ENCODE measurements at regions not wholly inside any gene's neighbourhood (a gene's known extent, or its start where the extent isn't known, plus 50 kb on each side); places are given as distances from the start of the nearest gene placed in this dataset.

DNA sequence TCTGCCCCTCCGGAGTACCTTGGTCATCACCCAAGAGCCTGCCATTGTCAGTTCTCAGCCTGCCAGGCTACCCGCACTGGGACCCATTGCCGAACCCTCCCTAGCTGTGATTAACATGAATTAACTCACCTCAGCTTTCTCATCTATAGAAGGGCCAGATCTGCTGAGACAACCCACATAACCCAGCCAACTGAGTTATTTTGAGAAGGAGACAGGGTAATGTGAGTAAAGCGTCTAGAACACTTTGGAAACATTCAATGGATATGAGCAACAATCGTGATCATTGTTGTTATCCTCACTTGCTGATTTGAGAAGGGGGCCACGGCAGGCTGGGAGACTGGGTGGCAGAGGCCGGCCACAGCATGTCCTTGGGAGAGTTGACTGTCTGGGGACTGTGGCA, 196.8 kb downstream of the GLI2 start:
- no peak for DNase-seq
- H3K4me1 Mint-ChIP-seq: no peaks in the 10 kb centered on the region
- WGBS (ENCODE audit: insufficient coverage): 87% methylated on average over 6 of the region's 7 CpGs
- H3K9me3 Mint-ChIP-seq (ENCODE audit: insufficient read depth): peaks cover 2% of the 10 kb centered on the region
- H3K27me3 ChIP-seq (replicated peaks in 1 of 4; ENCODE audit: control extremely low read depth in 1 of 4, control insufficient read depth in 3 of 4, insufficient read depth in 4 of 4, low read length in 3 of 4): no peaks in the 10 kb centered on the region
- ChIA-PET CTCF (no interaction called here), POLR2A (no interaction called here)
- H3K9me3 ChIP-seq (ENCODE audit: control extremely low read depth in 1 of 3, control insufficient read depth in 2 of 3, insufficient read depth in 1 of 3, low read length in 2 of 3): peaks cover 0 to 14% (median 0%) of the 10 kb centered on the region in 3 donors
- H3K27me3 Mint-ChIP-seq: peaks cover 3% of the 10 kb centered on the region
- no peak for ATAC-seq (ENCODE audit: low read depth)
- H3K4me2 ChIP-seq (replicated peaks; ENCODE audit: low read depth, low read length, poor library complexity, severe bottlenecking): no peak overlapping the region
- H4K20me1 ChIP-seq (ENCODE audit: control insufficient read depth, insufficient read depth, low read length, poor library complexity, severe bottlenecking): no peaks in the 10 kb centered on the region
- no peak overlapping the region for H3K27ac Mint-ChIP-seq
- no peaks in the 10 kb centered on the region for H3K79me2 ChIP-seq (ENCODE audit: control insufficient read depth, insufficient read depth, low read length)
- no peak for TF ChIP-seq EZH2 (IDR thresholded peaks at IDR 0.05; ENCODE audit: borderline replicate concordance, insufficient read depth, low read depth, low read length, poor library complexity, severe bottlenecking)
- TF ChIP-seq, protein P1, sequence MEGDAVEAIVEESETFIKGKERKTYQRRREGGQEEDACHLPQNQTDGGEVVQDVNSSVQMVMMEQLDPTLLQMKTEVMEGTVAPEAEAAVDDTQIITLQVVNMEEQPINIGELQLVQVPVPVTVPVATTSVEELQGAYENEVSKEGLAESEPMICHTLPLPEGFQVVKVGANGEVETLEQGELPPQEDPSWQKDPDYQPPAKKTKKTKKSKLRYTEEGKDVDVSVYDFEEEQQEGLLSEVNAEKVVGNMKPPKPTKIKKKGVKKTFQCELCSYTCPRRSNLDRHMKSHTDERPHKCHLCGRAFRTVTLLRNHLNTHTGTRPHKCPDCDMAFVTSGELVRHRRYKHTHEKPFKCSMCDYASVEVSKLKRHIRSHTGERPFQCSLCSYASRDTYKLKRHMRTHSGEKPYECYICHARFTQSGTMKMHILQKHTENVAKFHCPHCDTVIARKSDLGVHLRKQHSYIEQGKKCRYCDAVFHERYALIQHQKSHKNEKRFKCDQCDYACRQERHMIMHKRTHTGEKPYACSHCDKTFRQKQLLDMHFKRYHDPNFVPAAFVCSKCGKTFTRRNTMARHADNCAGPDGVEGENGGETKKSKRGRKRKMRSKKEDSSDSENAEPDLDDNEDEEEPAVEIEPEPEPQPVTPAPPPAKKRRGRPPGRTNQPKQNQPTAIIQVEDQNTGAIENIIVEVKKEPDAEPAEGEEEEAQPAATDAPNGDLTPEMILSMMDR (IDR thresholded peaks at IDR 0.05): no peak
- H2AFZ ChIP-seq (ENCODE audit: insufficient read depth, low read depth, low read length, poor library complexity, severe bottlenecking): no peak overlapping the region
- H3K9ac ChIP-seq (ENCODE audit: low read length): no peak overlapping the region
- no peak overlapping the region for H3K4me3 Mint-ChIP-seq
- intact Hi-C loops (cut with micrococcal nuclease): no loop called here
- no peaks in the 10 kb centered on the region for H3K36me3 ChIP-seq (replicated peaks in 1 of 2; ENCODE audit: control extremely low read depth in 1 of 2, control insufficient read depth in 1 of 2, extremely low read depth in 1 of 2, insufficient read depth in 2 of 2, low read length in 1 of 2)
- H3K27ac ChIP-seq (ENCODE audit: low read length in 2 of 2): no peak overlapping the region
- no peaks in the 10 kb centered on the region for H3K4me1 ChIP-seq (ENCODE audit: control insufficient read depth in 2 of 2, insufficient read depth in 2 of 2, low read length in 2 of 2)
- no peak overlapping the region for H3K4me3 ChIP-seq (ENCODE audit: control extremely low read depth in 1 of 5, extremely low read depth in 1 of 5, insufficient read depth in 1 of 5, low read depth in 2 of 5, low read length in 4 of 5)

DNA sequence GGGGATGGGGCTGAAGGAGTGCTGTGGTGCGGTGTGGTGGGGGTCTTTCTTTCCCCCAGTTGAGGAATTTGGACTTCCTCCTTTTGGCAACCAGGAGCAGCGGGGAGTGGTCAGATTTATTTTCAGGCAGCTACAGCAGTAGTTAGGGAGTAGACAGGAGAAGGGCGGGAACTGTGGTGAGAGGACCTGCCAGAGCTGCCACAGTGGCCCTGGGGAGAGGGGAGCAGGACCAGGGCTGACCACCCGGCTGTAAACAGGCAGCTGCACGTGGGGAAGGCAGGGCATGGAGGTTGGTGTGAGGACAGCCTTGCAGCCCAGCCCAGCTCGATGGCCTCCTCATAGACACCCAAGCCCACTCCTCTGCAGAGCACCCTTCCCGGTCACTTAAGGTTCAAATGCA, 197.2 kb downstream of the GLI2 start:
- Mint-ChIP-seq H3K27ac (no peak overlapping the region), H3K27me3 (peaks cover 3% of the 10 kb centered on the region), H3K4me3 (no peak overlapping the region), H3K4me1 (no peaks in the 10 kb centered on the region), H3K9me3 (ENCODE audit: insufficient read depth) (peaks cover 2% of the 10 kb centered on the region)
- H3K4me3 ChIP-seq (ENCODE audit: control extremely low read depth in 1 of 5, extremely low read depth in 1 of 5, insufficient read depth in 1 of 5, low read depth in 2 of 5, low read length in 4 of 5): no peak overlapping the region
- ATAC-seq (ENCODE audit: low read depth): no peak
- H3K9ac ChIP-seq (ENCODE audit: low read length): no peak overlapping the region
- no peaks in the 10 kb centered on the region for H3K36me3 ChIP-seq (replicated peaks in 1 of 2; ENCODE audit: control extremely low read depth in 1 of 2, control insufficient read depth in 1 of 2, extremely low read depth in 1 of 2, insufficient read depth in 2 of 2, low read length in 1 of 2)
- no peak overlapping the region for H3K4me2 ChIP-seq (replicated peaks; ENCODE audit: low read depth, low read length, poor library complexity, severe bottlenecking)
- intact Hi-C loops (cut with micrococcal nuclease): no loop called here
- peaks cover 0 to 14% (median 0%) of the 10 kb centered on the region in 3 donors for H3K9me3 ChIP-seq (ENCODE audit: control extremely low read depth in 1 of 3, control insufficient read depth in 2 of 3, insufficient read depth in 1 of 3, low read length in 2 of 3)
- H3K27me3 ChIP-seq (replicated peaks in 1 of 4; ENCODE audit: control extremely low read depth in 1 of 4, control insufficient read depth in 3 of 4, insufficient read depth in 4 of 4, low read length in 3 of 4): no peaks in the 10 kb centered on the region
- ChIA-PET POLR2A (no interaction called here), CTCF (no interaction called here)
- no peak overlapping the region for H2AFZ ChIP-seq (ENCODE audit: insufficient read depth, low read depth, low read length, poor library complexity, severe bottlenecking)
- no peaks in the 10 kb centered on the region for H4K20me1 ChIP-seq (ENCODE audit: control insufficient read depth, insufficient read depth, low read length, poor library complexity, severe bottlenecking)
- no peaks in the 10 kb centered on the region for H3K79me2 ChIP-seq (ENCODE audit: control insufficient read depth, insufficient read depth, low read length)
- H3K4me1 ChIP-seq (ENCODE audit: control insufficient read depth in 2 of 2, insufficient read depth in 2 of 2, low read length in 2 of 2): no peaks in the 10 kb centered on the region
- H3K27ac ChIP-seq (ENCODE audit: low read length in 2 of 2): no peak overlapping the region
- no peak for TF ChIP-seq EZH2 (IDR thresholded peaks at IDR 0.05; ENCODE audit: borderline replicate concordance, insufficient read depth, low read depth, low read length, poor library complexity, severe bottlenecking)
- TF ChIP-seq, protein P1 (IDR thresholded peaks at IDR 0.05): no peak
- WGBS (ENCODE audit: insufficient coverage): 88% methylated on average over 6 of the region's 7 CpGs
- no peak for DNase-seq

Data from B cell (primary cell).